ENCODE measurements at regions not wholly inside any gene's neighbourhood (a gene's known extent, or its start where the extent isn't known, plus 50 kb on each side); places are given as distances from the start of the nearest gene placed in this dataset.
"Not testable (repeated sequence)": the region's sequence is repeated elsewhere in the genome, so short reads cannot be mapped to it uniquely, and the experiment has no call there.

- DNase-seq (ENCODE audit: low read depth, low spot score): no peak
Measured at GRCh38 chr12:47317175-47317915, 237.6 kb upstream of the AMIGO2 start.

GRCh38 chr12:47316609-47317049 is 236.9 kb upstream of the AMIGO2 start:
- DNase-seq (ENCODE audit: low read depth, low spot score): no peak
- no peak overlapping the region for H3K27ac ChIP-seq

More at GRCh38 chr12:47317175-47317915, 237.6 kb upstream of the AMIGO2 start:
- no peak overlapping the region for H3K27ac ChIP-seq

- no peak overlapping the region for H3K27ac ChIP-seq
- DNase-seq (ENCODE audit: low read depth, low spot score): no peak
Measured at GRCh38 chr12:47314996-47315395, 235.2 kb upstream of the AMIGO2 start.

- no peak for DNase-seq (ENCODE audit: low read depth, low spot score)
- no peak overlapping the region for H3K27ac ChIP-seq
Measured at GRCh38 chr12:47312808-47313426, 233.2 kb upstream of the AMIGO2 start.

GRCh38 chr12:47312147-47312546 is 232.4 kb upstream of the AMIGO2 start:
- no peak for DNase-seq (ENCODE audit: low read depth, low spot score)
- H3K27ac ChIP-seq: no peak overlapping the region

- no peak overlapping the region for H3K27ac ChIP-seq
- DNase-seq (ENCODE audit: low read depth, low spot score): no peak
Measured at GRCh38 chr12:47311568-47311967, 231.8 kb upstream of the AMIGO2 start.

GRCh38 chr12:47311010-47311409 is 231.3 kb upstream of the AMIGO2 start:
- no peak for DNase-seq (ENCODE audit: low read depth, low spot score)
- H3K27ac ChIP-seq: no peak overlapping the region

- no peak overlapping the region for H3K27ac ChIP-seq
- no peak for DNase-seq (ENCODE audit: low read depth, low spot score)
Measured at GRCh38 chr12:47308672-47309071, 228.9 kb upstream of the AMIGO2 start.

- peak overlapping the region; percentile 21 for H3K27ac ChIP-seq
- peak; percentile 3 for DNase-seq (ENCODE audit: low read depth, low spot score)
Measured at GRCh38 chr12:47307680-47308399, 228.1 kb upstream of the AMIGO2 start.

GRCh38 chr12:47306773-47307679 is 227.3 kb upstream of the AMIGO2 start:
- H3K27ac ChIP-seq: peak overlapping the region; percentile 21
- DNase-seq (ENCODE audit: low read depth, low spot score): not testable (repeated sequence)

GRCh38 chr12:47306130-47306529 is 226.4 kb upstream of the AMIGO2 start:
- no peak overlapping the region for H3K27ac ChIP-seq
- no peak for DNase-seq (ENCODE audit: low read depth, low spot score)

GRCh38 chr12:47305464-47305863 is 225.7 kb upstream of the AMIGO2 start:
- peak overlapping the region; percentile 83 for H3K27ac ChIP-seq
- DNase-seq (ENCODE audit: low read depth, low spot score): no peak

- peak overlapping the region; percentile 83 for H3K27ac ChIP-seq
- peak; percentile 74 for DNase-seq (ENCODE audit: low read depth, low spot score)
Measured at GRCh38 chr12:47303995-47304560, 224.3 kb upstream of the AMIGO2 start.

- no peak for DNase-seq (ENCODE audit: low read depth, low spot score)
- peak overlapping the region; percentile 83 for H3K27ac ChIP-seq
Measured at GRCh38 chr12:47303207-47303606, 223.4 kb upstream of the AMIGO2 start.

GRCh38 chr12:47302111-47302671 is 222.4 kb upstream of the AMIGO2 start:
- no peak for DNase-seq (ENCODE audit: low read depth, low spot score)
- no peak overlapping the region for H3K27ac ChIP-seq

GRCh38 chr12:47299586-47299985 is 219.8 kb upstream of the AMIGO2 start:
- DNase-seq (ENCODE audit: low read depth, low spot score): no peak
- H3K27ac ChIP-seq: no peak overlapping the region

- H3K27ac ChIP-seq: peak overlapping the region; percentile 49
- no peak for DNase-seq (ENCODE audit: low read depth, low spot score)
Measured at GRCh38 chr12:47297993-47298392, 218.2 kb upstream of the AMIGO2 start.

GRCh38 chr12:47296828-47297227 is 217.1 kb upstream of the AMIGO2 start:
- DNase-seq (ENCODE audit: low read depth, low spot score): no peak

GRCh38 chr12:47293406-47293805 is 213.6 kb upstream of the AMIGO2 start:
- no peak for DNase-seq (ENCODE audit: low read depth, low spot score)
- H3K27ac ChIP-seq: no peak overlapping the region

More at GRCh38 chr12:47296828-47297227, 217.1 kb upstream of the AMIGO2 start:
- peak overlapping the region; percentile 49 for H3K27ac ChIP-seq

Data from epithelial cell of prostate (primary cell).